Stomach (tissue), 4 donors: ENCODE measurements at regions not wholly inside any gene's neighbourhood (a gene's known extent, or its start where the extent isn't known, plus 50 kb on each side); places are given as distances from the start of the nearest gene placed in this dataset.

ENCODE experiments used
- CTCF ChIP-seq, 7 experiments: fragments of 450-650 bp in 4 of 7; fragments of 200-600 bp in 3 of 7; sonication (generic) in 3 of 7; IDR thresholded peaks; one replicate each; pipeline ENCODE4 v1.5.1; 2016 to 2019; ENCODE audit warnings: antibody characterized with exemption in 7 of 7, control low read depth in 2 of 7, mild to moderate bottlenecking in 1 of 7
- POLR2A ChIP-seq, 4 donors: fragments of 450-650 bp; IDR thresholded peaks; one replicate each; pipeline ENCODE4 v1.6.1; 2016; ENCODE audit warnings: antibody characterized with exemption in 4 of 4, control low read depth in 2 of 4, mild to moderate bottlenecking in 1 of 4, moderate library complexity in 1 of 4

GRCh38 chr2:64857581-64858471, 131.4 kb upstream of the SLC1A4 start:
- TF ChIP-seq CTCF (IDR thresholded peaks at IDR 0.05) (no peak), POLR2A (IDR thresholded peaks at IDR 0.05) (no peak)
